ENCODE measurements at regions not wholly inside any gene's neighbourhood (a gene's known extent, or its start where the extent isn't known, plus 50 kb on each side); places are given as distances from the start of the nearest gene placed in this dataset.

DNA sequence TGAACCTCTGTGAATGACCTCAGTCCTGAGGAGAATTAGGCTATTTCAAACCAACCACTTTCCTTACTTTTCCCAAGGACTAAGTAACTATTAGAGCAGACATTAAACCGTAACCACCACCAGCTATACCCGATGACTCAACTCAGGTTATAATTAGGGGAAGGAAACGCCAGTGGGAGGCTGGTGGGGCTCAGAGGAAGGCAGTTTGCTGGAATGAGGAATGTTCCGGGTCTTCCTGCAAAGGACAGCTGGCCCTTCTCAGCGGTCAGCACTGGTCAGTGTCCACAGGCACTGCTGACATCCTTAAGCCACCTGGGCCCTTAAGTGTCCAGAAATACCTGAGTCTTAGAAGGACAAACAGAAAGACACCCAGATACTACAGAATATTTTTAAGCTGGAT is 515.2 kb downstream of the MAFB start:
- Histone ChIP-seq H3K9me3 (ENCODE audit: low read depth) (no peaks in the 10 kb centered on the region), H3K4me2 (no peak overlapping the region), H3K9me2 (replicated peaks; ENCODE audit: insufficient read depth) (no peaks in the 10 kb centered on the region), H4K20me1 (ENCODE audit: insufficient read depth, poor library complexity, severe bottlenecking) (no peaks in the 10 kb centered on the region), H3K4me3 (no peak overlapping the region), H3K4me1 (ENCODE audit: insufficient read depth) (no peaks in the 10 kb centered on the region), H3K27me3 (no peaks in the 10 kb centered on the region), H3K36me3 (replicated peaks; ENCODE audit: insufficient read depth, low read depth) (no peaks in the 10 kb centered on the region), H3K27ac (no peak overlapping the region), H3K79me2 (no peaks in the 10 kb centered on the region), H2AFZ (no peak overlapping the region)
- no peak for DNase-seq (ENCODE audit: low spot score)
- 50% methylated on average over 5 of the region's 5 CpGs for WGBS (ENCODE audit: low lambda C conversion rate, missing lambda C conversion rate)
- TF ChIP-seq EZH2phosphoT487 (IDR thresholded peaks at IDR 0.05; ENCODE audit: low read depth, severe bottlenecking, unreplicated experiment), result no peak
- no peak for TF ChIP-seq EZH2 (IDR thresholded peaks at IDR 0.05; ENCODE audit: borderline replicate concordance)
- TF ChIP-seq, protein P1, sequence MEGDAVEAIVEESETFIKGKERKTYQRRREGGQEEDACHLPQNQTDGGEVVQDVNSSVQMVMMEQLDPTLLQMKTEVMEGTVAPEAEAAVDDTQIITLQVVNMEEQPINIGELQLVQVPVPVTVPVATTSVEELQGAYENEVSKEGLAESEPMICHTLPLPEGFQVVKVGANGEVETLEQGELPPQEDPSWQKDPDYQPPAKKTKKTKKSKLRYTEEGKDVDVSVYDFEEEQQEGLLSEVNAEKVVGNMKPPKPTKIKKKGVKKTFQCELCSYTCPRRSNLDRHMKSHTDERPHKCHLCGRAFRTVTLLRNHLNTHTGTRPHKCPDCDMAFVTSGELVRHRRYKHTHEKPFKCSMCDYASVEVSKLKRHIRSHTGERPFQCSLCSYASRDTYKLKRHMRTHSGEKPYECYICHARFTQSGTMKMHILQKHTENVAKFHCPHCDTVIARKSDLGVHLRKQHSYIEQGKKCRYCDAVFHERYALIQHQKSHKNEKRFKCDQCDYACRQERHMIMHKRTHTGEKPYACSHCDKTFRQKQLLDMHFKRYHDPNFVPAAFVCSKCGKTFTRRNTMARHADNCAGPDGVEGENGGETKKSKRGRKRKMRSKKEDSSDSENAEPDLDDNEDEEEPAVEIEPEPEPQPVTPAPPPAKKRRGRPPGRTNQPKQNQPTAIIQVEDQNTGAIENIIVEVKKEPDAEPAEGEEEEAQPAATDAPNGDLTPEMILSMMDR (IDR thresholded peaks at IDR 0.05; ENCODE audit: poor library complexity), result no peak

DNA sequence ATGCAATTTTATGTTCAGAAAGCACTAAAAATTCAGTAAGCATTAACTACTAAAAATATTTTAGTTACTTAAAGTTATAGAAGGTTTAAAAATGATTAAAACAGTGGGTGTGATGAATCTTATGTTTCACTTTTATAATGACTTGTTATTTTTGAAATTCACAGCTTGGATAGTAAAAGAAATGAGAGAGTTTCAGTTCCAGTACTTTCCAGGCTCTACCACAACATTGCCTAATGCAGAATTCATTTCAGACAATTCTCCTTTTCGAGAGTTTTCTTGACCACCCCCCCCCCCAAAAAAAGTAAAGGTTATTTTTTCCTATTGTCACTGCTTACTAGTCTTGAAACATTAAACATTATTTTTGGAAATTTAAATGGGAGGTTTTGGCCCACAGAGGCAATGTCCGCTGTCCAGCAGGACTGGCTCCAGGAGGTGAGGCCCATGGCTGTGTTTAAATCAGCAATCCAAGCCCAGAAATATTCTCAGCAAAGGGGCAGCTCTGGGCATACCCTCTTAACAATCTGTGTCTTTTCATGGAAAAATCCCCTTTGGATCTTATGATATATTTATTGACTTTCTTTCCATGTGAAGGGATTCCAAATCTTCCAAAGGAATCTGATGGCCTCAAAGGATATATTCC is 519.9 kb downstream of the MAFB start:
- Histone ChIP-seq H3K9me2 (replicated peaks; ENCODE audit: insufficient read depth) (no peaks in the 10 kb centered on the region), H3K9me3 (ENCODE audit: low read depth) (no peaks in the 10 kb centered on the region), H2AFZ (no peak overlapping the region), H3K4me2 (no peak overlapping the region), H3K27ac (no peak overlapping the region), H3K27me3 (no peaks in the 10 kb centered on the region), H3K4me3 (no peak overlapping the region), H3K36me3 (replicated peaks; ENCODE audit: insufficient read depth, low read depth) (no peaks in the 10 kb centered on the region), H4K20me1 (ENCODE audit: insufficient read depth, poor library complexity, severe bottlenecking) (no peaks in the 10 kb centered on the region), H3K4me1 (ENCODE audit: insufficient read depth) (no peaks in the 10 kb centered on the region), H3K79me2 (no peaks in the 10 kb centered on the region)
- TF ChIP-seq EZH2 (IDR thresholded peaks at IDR 0.05; ENCODE audit: borderline replicate concordance) (no peak), EZH2phosphoT487 (IDR thresholded peaks at IDR 0.05; ENCODE audit: low read depth, severe bottlenecking, unreplicated experiment) (no peak)
- TF ChIP-seq, protein P1 (IDR thresholded peaks at IDR 0.05; ENCODE audit: poor library complexity), result no peak
- 70% methylated on average over 2 of the region's 2 CpGs for WGBS (ENCODE audit: low lambda C conversion rate, missing lambda C conversion rate)
- DNase-seq (ENCODE audit: low spot score), result no peak

DNA sequence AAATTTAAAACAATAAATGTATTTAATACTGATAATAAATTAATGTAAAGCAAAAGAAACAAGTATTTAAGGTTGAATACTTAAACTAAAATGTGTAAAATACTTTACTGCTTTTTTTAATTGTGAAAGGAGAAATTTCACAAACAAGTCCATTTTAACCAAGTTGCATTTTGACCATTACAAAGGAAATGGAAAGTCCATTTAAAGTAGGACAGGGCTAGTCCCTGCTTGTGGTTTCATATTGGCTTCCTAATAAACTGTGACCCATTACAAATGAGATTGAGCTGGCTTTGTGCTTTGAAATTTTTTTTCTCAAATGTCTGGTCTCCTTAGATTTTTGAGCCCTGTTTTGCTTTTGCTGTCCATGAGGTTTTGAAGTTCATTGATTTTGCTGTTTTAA is 527.6 kb downstream of the MAFB start:
- no peaks in the 10 kb centered on the region for H3K4me1 ChIP-seq (ENCODE audit: insufficient read depth)
- no peak overlapping the region for H3K4me3 ChIP-seq
- H4K20me1 ChIP-seq (ENCODE audit: insufficient read depth, poor library complexity, severe bottlenecking), result no peaks in the 10 kb centered on the region
- TF ChIP-seq EZH2phosphoT487 (IDR thresholded peaks at IDR 0.05; ENCODE audit: low read depth, severe bottlenecking, unreplicated experiment), result no peak
- TF ChIP-seq EZH2 (IDR thresholded peaks at IDR 0.05; ENCODE audit: borderline replicate concordance), result no peak
- TF ChIP-seq, protein P1 (IDR thresholded peaks at IDR 0.05; ENCODE audit: poor library complexity), result no peak
- no peak for DNase-seq (ENCODE audit: low spot score)
- no peak overlapping the region for H3K4me2 ChIP-seq
- no peaks in the 10 kb centered on the region for H3K36me3 ChIP-seq (replicated peaks; ENCODE audit: insufficient read depth, low read depth)
- H3K27me3 ChIP-seq, result peaks cover 2% of the 10 kb centered on the region
- H2AFZ ChIP-seq, result no peak overlapping the region
- H3K79me2 ChIP-seq, result no peaks in the 10 kb centered on the region
- H3K9me2 ChIP-seq (replicated peaks; ENCODE audit: insufficient read depth), result no peaks in the 10 kb centered on the region
- H3K27ac ChIP-seq, result no peak overlapping the region
- no peaks in the 10 kb centered on the region for H3K9me3 ChIP-seq (ENCODE audit: low read depth)
